HCT116 (cell line): ENCODE measurements at regions not wholly inside any gene's neighbourhood (a gene's known extent, or its start where the extent isn't known, plus 50 kb on each side); places are given as distances from the start of the nearest gene placed in this dataset.

Experiments used
- ATAC-seq: fragments of 200-7000 bp; cut with Tn5 transposase; 2 replicates; pipeline ENCODE4 v1.9.1; 2020; ENCODE audit warnings: mild to moderate bottlenecking, moderate library complexity
- BruUV-seq: library from RNA; stranded (reverse); fragments of 400-500 nt; replicated peaks from 2 replicates; lab custom pipeline; 2021; lab: Mats Ljungman, UMichigan
- CTCF ChIA-PET: fragments of 300-600 bp; sonication (Branson Sonifier 250); formaldehyde crosslinking; loops from one replicate; lab custom pipeline; 2021; ENCODE audit warnings: antibody characterized with exemption; lab: Charles Lee
- POLR2A ChIA-PET: fragments of 300-600, 350-600 bp; sonication (Branson Sonifier 250); formaldehyde crosslinking; loops from one replicate; lab custom pipeline; 2021; ENCODE audit warnings: antibody characterized with exemption; lab: Charles Lee
- RAD21 ChIA-PET, 2 experiments: fragments of 300-600 bp; sonication (Branson Sonifier 250); formaldehyde crosslinking; loops; one replicate each; lab custom pipeline; 2023; ENCODE audit warnings: low total read pairs in 2 of 2; ENCODE audit not compliant: uncharacterized antibody in 2 of 2, unreplicated experiment in 2 of 2, low non-redundant PET in 1 of 2; lab: Charles Lee
- DNase-seq: peaks from one replicate; pipeline ENCODE4 v3.0.0-alpha.2; 2010; ENCODE audit warnings: low read depth, low spot score
- H2AFZ ChIP-seq: fragments of 200-600 bp; shearing (Covaris generic), sonication (generic); 2 replicates; pipeline ENCODE4 v1.6.1; 2017; ENCODE audit warnings: low read depth, mixed run types, mixed read lengths, antibody characterized with exemption, low read length; ENCODE audit not compliant: poor library complexity, severe bottlenecking
- H3K27ac ChIP-seq: 2 replicates; pipeline ENCODE4 v1.5.1; 2012; ENCODE audit warnings: low read depth, low read length
- H3K27me3 ChIP-seq: fragments of 200-600 bp; sonication (generic); 2 replicates; pipeline ENCODE4 v1.6.1; 2016; ENCODE audit warnings: mixed run types, low read length, mixed read lengths; ENCODE audit not compliant: insufficient read depth
- H3K36me3 ChIP-seq, 2 experiments: fragments of 200-500 bp in 1 of 2; fragments of 200-600 bp in 1 of 2; sonication (Bioruptor generic) in 1 of 2; sonication (generic) in 1 of 2; 2 replicates each; pipeline versions ENCODE4 v1.5.1 to v1.6.1; 2014 to 2016; ENCODE audit warnings: low read length in 2 of 2, inconsistent platforms in 1 of 2, mixed read lengths in 1 of 2, mixed run types in 1 of 2; ENCODE audit not compliant: insufficient read depth in 2 of 2, control insufficient read depth in 1 of 2
- H3K4me1 ChIP-seq, 2 experiments: fragments of 200-600 bp in 1 of 2; sonication (generic) in 1 of 2; 2 replicates each; pipeline versions ENCODE4 v1.5.1 to v1.6.1; 2012 to 2017; ENCODE audit warnings: low read length in 2 of 2, inconsistent platforms in 1 of 2, mild to moderate bottlenecking in 1 of 2, mixed read lengths in 1 of 2, mixed run types in 1 of 2, moderate library complexity in 1 of 2; ENCODE audit not compliant: insufficient read depth in 2 of 2, control insufficient read depth in 1 of 2
- H3K4me2 ChIP-seq: fragments of 200-600 bp; sonication (generic); 2 replicates; pipeline ENCODE4 v1.6.1; 2017; ENCODE audit warnings: mixed run types, low read length, mixed read lengths
- H3K4me3 ChIP-seq, 2 experiments: fragments of 200-600 bp in 1 of 2; sonication (generic) in 1 of 2; replicated peaks in 1 of 2; 2 replicates each; pipeline ENCODE4 v1.5.1; 2011 to 2016; ENCODE audit warnings: low read length in 2 of 2, control low read depth in 1 of 2, low read depth in 1 of 2, mild to moderate bottlenecking in 1 of 2, mixed read lengths in 1 of 2, mixed run types in 1 of 2
- H3K79me2 ChIP-seq: fragments of 200-600 bp; sonication (generic); 2 replicates; pipeline ENCODE4 v1.6.1; 2017; ENCODE audit warnings: mild to moderate bottlenecking, mixed run types, low read length, moderate library complexity, mixed read lengths; ENCODE audit not compliant: insufficient read depth
- H3K9ac ChIP-seq: fragments of 200-600 bp; sonication (generic); 2 replicates; pipeline ENCODE4 v1.6.1; 2016; ENCODE audit warnings: low read length, mixed read lengths
- H3K9me2 ChIP-seq: fragments of 200-600 bp; sonication (generic), shearing (Covaris generic); 2 replicates; pipeline ENCODE4 v1.6.1; 2017; ENCODE audit warnings: mixed run types, mild to moderate bottlenecking, moderate library complexity; ENCODE audit not compliant: insufficient read depth
- H3K9me3 ChIP-seq, 2 experiments: fragments of 200-500 bp in 1 of 2; fragments of 200-600 bp in 1 of 2; sonication (Bioruptor generic) in 1 of 2; sonication (generic) in 1 of 2; 2 replicates each; pipeline ENCODE4 v1.6.1; 2014 to 2017; ENCODE audit warnings: low read length in 2 of 2, mixed read lengths in 2 of 2, inconsistent platforms in 1 of 2, low read depth in 1 of 2, mild to moderate bottlenecking in 1 of 2, mixed run types in 1 of 2, moderate library complexity in 1 of 2; ENCODE audit not compliant: control insufficient read depth in 1 of 2, insufficient read depth in 1 of 2
- H4K20me1 ChIP-seq: fragments of 200-600 bp; sonication (generic), shearing (Covaris generic); 2 replicates; pipeline ENCODE4 v1.6.1; 2017; ENCODE audit warnings: mixed run types, mild to moderate bottlenecking, moderate library complexity; ENCODE audit not compliant: insufficient read depth
- EGR1 ChIP-seq: IDR thresholded peaks from 2 replicates; pipeline ENCODE4 v1.6.1; 2012; ENCODE audit warnings: low read depth
- ELF1 ChIP-seq: IDR thresholded peaks from 2 replicates; pipeline ENCODE4 v1.6.1; 2012; ENCODE audit warnings: low read depth, borderline replicate concordance
- EZH2 ChIP-seq: fragments of 200-600 bp; sonication (generic); IDR thresholded peaks from 2 replicates; pipeline ENCODE4 v1.6.1; 2017; ENCODE audit warnings: antibody characterized with exemption, mixed run types
- JUND ChIP-seq: IDR thresholded peaks from 2 replicates; pipeline ENCODE4 v1.6.1; 2012
- POLR2A ChIP-seq: IDR thresholded peaks from 2 replicates; pipeline ENCODE4 v1.7.0; 2011; ENCODE audit warnings: borderline replicate concordance; ENCODE audit not compliant: insufficient read depth, insufficient read length; ENCODE audit errors: extremely low read depth
- RAD21 ChIP-seq: IDR thresholded peaks from 2 replicates; pipeline ENCODE4 v1.6.1; 2012; ENCODE audit warnings: low read depth, mild to moderate bottlenecking
- REST ChIP-seq: IDR thresholded peaks from 2 replicates; pipeline ENCODE4 v1.6.1; 2012; ENCODE audit warnings: low read depth
- SIN3A ChIP-seq: IDR thresholded peaks from 2 replicates; pipeline ENCODE4 v1.6.1; 2012; ENCODE audit warnings: low read depth
- SP1 ChIP-seq: IDR thresholded peaks from 2 replicates; pipeline ENCODE4 v1.6.1; 2012; ENCODE audit warnings: low read depth
- SRF ChIP-seq: IDR thresholded peaks from 2 replicates; pipeline ENCODE4 v1.6.1; 2012; ENCODE audit warnings: low read depth
- YY1 ChIP-seq: IDR thresholded peaks from 2 replicates; pipeline ENCODE4 v1.6.1; 2011; ENCODE audit warnings: low read length, low read depth, moderate library complexity, mild to moderate bottlenecking; ENCODE audit not compliant: insufficient replicate concordance; ENCODE audit errors: extremely low read depth
- ZNF274 ChIP-seq: fragments of 200-500 bp; sonication (Bioruptor generic); IDR thresholded peaks from 2 replicates; pipeline ENCODE4 v1.6.1; 2014; ENCODE audit warnings: mild to moderate bottlenecking, low read depth, low read length, inconsistent platforms
- intact Hi-C: fragments of 100-400 bp; cut with micrococcal nuclease; formaldehyde crosslinking; loops from 2 replicates; pipeline ENCODE4 v1.10.0; 2022
- TF ChIP-seq, protein P1 (sequence below): IDR thresholded peaks from 2 replicates; pipeline ENCODE4 v1.6.1; 2012

DNA sequence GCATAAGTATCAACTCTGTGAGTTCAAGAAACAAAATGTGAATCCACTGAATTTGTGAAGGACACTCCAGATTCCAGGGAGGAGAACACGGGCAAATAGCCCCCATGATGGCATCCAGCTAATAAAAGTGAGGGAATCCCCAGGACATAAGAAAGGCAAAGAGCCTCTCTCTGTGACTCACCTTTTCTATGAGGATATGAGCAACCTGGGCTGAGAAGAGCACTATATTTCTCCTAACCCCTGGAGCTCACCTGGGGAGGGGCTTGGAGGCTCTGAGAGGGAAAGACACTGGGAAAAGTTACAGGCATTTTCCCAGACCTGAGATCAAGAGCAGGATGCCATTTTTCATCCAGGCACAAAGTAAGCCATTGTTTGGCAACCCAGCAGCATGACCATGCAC lies 1298.8 kb downstream of the PLA2G4A start:
- Histone ChIP-seq H3K9ac (no peak overlapping the region), H3K9me2 (no peaks in the 10 kb centered on the region), H3K79me2 (no peaks in the 10 kb centered on the region), H3K36me3 (no peaks in the 10 kb centered on the region), H3K27me3 (no peaks in the 10 kb centered on the region), H3K4me1 (no peaks in the 10 kb centered on the region), H3K4me2 (no peak overlapping the region), H3K27ac (no peak overlapping the region), H4K20me1 (no peaks in the 10 kb centered on the region), H3K9me3 (no peaks in the 10 kb centered on the region), H2AFZ (no peak overlapping the region), H3K4me3 (no peak overlapping the region)
- RAD21 ChIA-PET: no interaction called here
- POLR2A ChIA-PET: no interaction called here
- no TSS peak for BruUV-seq
- intact Hi-C loops: no loop called here
- no peak for DNase-seq
- no peak for TF ChIP-seq YY1
- no peak for TF ChIP-seq ZNF274
- TF ChIP-seq SRF: no peak
- TF ChIP-seq RAD21: no peak
- TF ChIP-seq SIN3A: no peak
- no peak for TF ChIP-seq JUND
- TF ChIP-seq, protein P1, sequence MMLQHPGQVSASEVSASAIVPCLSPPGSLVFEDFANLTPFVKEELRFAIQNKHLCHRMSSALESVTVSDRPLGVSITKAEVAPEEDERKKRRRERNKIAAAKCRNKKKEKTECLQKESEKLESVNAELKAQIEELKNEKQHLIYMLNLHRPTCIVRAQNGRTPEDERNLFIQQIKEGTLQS: no peak
- no peak for TF ChIP-seq ELF1
- TF ChIP-seq EZH2: no peak
- TF ChIP-seq EGR1: no peak
- TF ChIP-seq SP1: no peak
- no peak for TF ChIP-seq POLR2A
- no peak for TF ChIP-seq REST
- ATAC-seq: no peak
- CTCF ChIA-PET: interaction anchor here (1.0 kb wide), 1 partner anchor 714 kb away, joined by 3 read pairs; no protein-coding TSS in a partner anchor
